ENCODE measurements at regions not wholly inside any gene's neighbourhood (a gene's known extent, or its start where the extent isn't known, plus 50 kb on each side); places are given as distances from the start of the nearest gene placed in this dataset.

GRCh38 chr13:97696921-97697320 is 256.6 kb upstream of the IPO5 start:
- H3K79me1 ChIP-seq (ENCODE audit: low read depth, low read length), result no peaks in the 10 kb centered on the region
- H3K23ac ChIP-seq (ENCODE audit: insufficient read length), result no peak overlapping the region
- H2BK120ac ChIP-seq (replicated peaks; ENCODE audit: low read depth, low read length), result no peak overlapping the region
- H4K5ac ChIP-seq (ENCODE audit: insufficient read length, low read depth, low read length), result no peak overlapping the region
- no peaks in the 10 kb centered on the region for H3K27me3 ChIP-seq (replicated peaks in 1 of 4; ENCODE audit: control insufficient read depth in 3 of 4, extremely low read depth in 1 of 4, insufficient read depth in 3 of 4, low read length in 3 of 4)
- no peak overlapping the region for H3K4me3 ChIP-seq (ENCODE audit: extremely low read depth in 1 of 4, insufficient read depth in 2 of 4, low read depth in 3 of 4, low read length in 4 of 4)
- no peak overlapping the region for H4K8ac ChIP-seq (ENCODE audit: extremely low read depth, insufficient read depth, low read length)
- no peak overlapping the region for H3K4ac ChIP-seq (replicated peaks; ENCODE audit: insufficient read length, low read depth, low read length)
- H4K20me1 ChIP-seq (replicated peaks in 1 of 2; ENCODE audit: control insufficient read depth in 1 of 2, insufficient read depth in 2 of 2, low read length in 2 of 2), result no peaks in the 10 kb centered on the region
- 87% methylated on average over 2 of the region's 2 CpGs; no CpG with 5 or more reads in 1 of the 2 experiments for WGBS, 2 experiments (ENCODE audit: extremely low coverage in 1 of 2, insufficient coverage in 1 of 2, insufficient read length in 1 of 2, insufficient replicate concordance in 2 of 2, low coverage in 1 of 2, low lambda C conversion rate in 2 of 2, missing lambda C conversion rate in 1 of 2)
- H2BK5ac ChIP-seq (ENCODE audit: low read depth, low read length), result no peak overlapping the region
- POLR2A ChIA-PET (ENCODE audit: partially characterized antibody), result no interaction called here
- no peaks in the 10 kb centered on the region for H3K9me3 ChIP-seq (ENCODE audit: insufficient read depth in 2 of 2, low read depth in 1 of 2, low read length in 1 of 2)
- no peak overlapping the region for H3K27ac ChIP-seq (ENCODE audit: low read depth, low read length)
- H4K91ac ChIP-seq (replicated peaks; ENCODE audit: insufficient read length, low read length), result no peak overlapping the region
- H2AK5ac ChIP-seq (ENCODE audit: low read depth, low read length), result no peak overlapping the region
- no peak overlapping the region for H2BK15ac ChIP-seq (ENCODE audit: low read length)
- no peaks in the 10 kb centered on the region for H3K36me3 ChIP-seq (ENCODE audit: control insufficient read depth in 2 of 4, insufficient read depth in 4 of 4, low read length in 3 of 4)
- H3K9ac ChIP-seq (replicated peaks in 1 of 4; ENCODE audit: extremely low read depth in 1 of 4, low read depth in 3 of 4, low read length in 3 of 4), result no peak overlapping the region
- H2BK12ac ChIP-seq (ENCODE audit: low read depth, low read length), result no peak overlapping the region
- H3K56ac ChIP-seq (replicated peaks; ENCODE audit: insufficient read length, low read depth, low read length), result no peak overlapping the region
- H3K14ac ChIP-seq (ENCODE audit: insufficient read length), result no peak overlapping the region
- no peak overlapping the region for H2AFZ ChIP-seq (ENCODE audit: low read length)
- DNase-seq (ENCODE audit: low read depth in 1 of 2, low spot score in 2 of 2) (no peak), FAIRE-seq (no peak)
- H3K23me2 ChIP-seq (ENCODE audit: low read depth, low read length), result no peaks in the 10 kb centered on the region
- no peak overlapping the region for H3K18ac ChIP-seq (ENCODE audit: extremely low read depth, low read length)
- CTCF ChIA-PET (ENCODE audit: partially characterized antibody), result interaction anchor here (0.6 kb wide), 1 partner anchor 1556 kb away, joined by 3 read pairs; no protein-coding TSS in a partner anchor
- H3K79me2 ChIP-seq (ENCODE audit: control insufficient read depth in 1 of 2, insufficient read depth in 2 of 2, low read length in 2 of 2), result no peaks in the 10 kb centered on the region
- no peak overlapping the region for H2BK20ac ChIP-seq (ENCODE audit: low read length)
- H3K4me1 ChIP-seq (replicated peaks in 1 of 4; ENCODE audit: control insufficient read depth in 3 of 4, insufficient read depth in 4 of 4, low read length in 3 of 4), result no peaks in the 10 kb centered on the region
- H3K4me2 ChIP-seq (ENCODE audit: insufficient read depth in 1 of 2, low read depth in 2 of 2, low read length in 2 of 2), result no peak overlapping the region
- TF ChIP-seq MAFK (IDR thresholded peaks at IDR 0.05; ENCODE audit: low read depth, low read length), result no peak
- no peak for TF ChIP-seq TAF1 (IDR thresholded peaks at IDR 0.05; ENCODE audit: low read depth, low read length)
- no peak for TF ChIP-seq TAF7 (optimal IDR thresholded peaks at IDR 0.05; ENCODE audit: borderline replicate concordance, low read depth, low read length)
- no peak for TF ChIP-seq CTBP2 (IDR thresholded peaks at IDR 0.05; ENCODE audit: borderline replicate concordance, insufficient read depth, insufficient read length, low read length)
- TF ChIP-seq POLR2AphosphoS5 (IDR thresholded peaks at IDR 0.05; ENCODE audit: low read depth, low read length), result no peak
- no peak for TF ChIP-seq POLR2A (IDR thresholded peaks at IDR 0.05; ENCODE audit: control extremely low read depth in 1 of 2, low read depth in 2 of 2, low read length in 2 of 2)
- TF ChIP-seq CBX8 (IDR thresholded peaks at IDR 0.05; ENCODE audit: borderline replicate concordance, low read depth, low read length), result no peak
- TF ChIP-seq ZNF274 (IDR thresholded peaks at IDR 0.05; ENCODE audit: borderline replicate concordance, extremely low read depth, low read length), result no peak
- no peak for TF ChIP-seq NANOG (IDR thresholded peaks at IDR 0.05; ENCODE audit: insufficient read depth, low read depth, low read length, poor library complexity, severe bottlenecking)
- TF ChIP-seq ASH2L (IDR thresholded peaks at IDR 0.05; ENCODE audit: low read length), result no peak
- no peak for TF ChIP-seq FOSL1 (IDR thresholded peaks at IDR 0.05; ENCODE audit: insufficient read depth, low read depth, low read length)
- no peak for TF ChIP-seq TBP (IDR thresholded peaks at IDR 0.05; ENCODE audit: low read depth, low read length)
- TF ChIP-seq TCF12 (IDR thresholded peaks at IDR 0.05; ENCODE audit: low read depth, low read length), result no peak
- no peak for TF ChIP-seq CBX5 (IDR thresholded peaks at IDR 0.05; ENCODE audit: low read depth, low read length)
- no peak for TF ChIP-seq RNF2 (IDR thresholded peaks at IDR 0.05; ENCODE audit: borderline replicate concordance, low read depth, low read length, missing control alignments, poor library complexity, severe bottlenecking)
- TF ChIP-seq EGR1 (IDR thresholded peaks at IDR 0.05; ENCODE audit: borderline replicate concordance, low read depth, low read length), result no peak
